Suprapubic skin (tissue), 4 donors: ENCODE measurements at regions not wholly inside any gene's neighbourhood (a gene's known extent, or its start where the extent isn't known, plus 50 kb on each side); places are given as distances from the start of the nearest gene placed in this dataset.
"Not testable (repeated sequence)": the region's sequence is repeated elsewhere in the genome, so short reads cannot be mapped to it uniquely, and the experiment has no call there.

ENCODE experiments used
- CTCF ChIP-seq, 2 donors: fragments of 200-600 bp in 1 of 2; fragments of 450-650 bp in 1 of 2; sonication (generic) in 1 of 2; IDR thresholded peaks; one replicate each; pipeline ENCODE4 v1.5.1; 2016 to 2019; ENCODE audit warnings: antibody characterized with exemption in 2 of 2, mild to moderate bottlenecking in 1 of 2, moderate library complexity in 1 of 2
- POLR2A ChIP-seq, 2 donors: fragments of 450-650 bp; IDR thresholded peaks; one replicate each; pipeline ENCODE4 v1.6.1; 2017; ENCODE audit warnings: antibody characterized with exemption in 2 of 2, mild to moderate bottlenecking in 2 of 2, moderate library complexity in 2 of 2
- POLR2AphosphoS5 ChIP-seq, 3 donors: sonication (generic); formaldehyde crosslinking; IDR thresholded peaks; one replicate each; pipeline ENCODE4 v1.6.1; 2017; ENCODE audit warnings: antibody characterized with exemption in 3 of 3

- TF ChIP-seq CTCF, POLR2A, POLR2AphosphoS5 (IDR thresholded peaks at IDR 0.05): not testable (repeated sequence)
Observed at GRCh38 chr2:236836028-236836427, 249.7 kb upstream of the COPS8 start.
